ENCODE measurements at regions not wholly inside any gene's neighbourhood (a gene's known extent, or its start where the extent isn't known, plus 50 kb on each side); places are given as distances from the start of the nearest gene placed in this dataset.

- no peaks in the 10 kb centered on the region for H3K4me1 Mint-ChIP-seq
- peaks cover 13% of the 10 kb centered on the region for H3K27me3 Mint-ChIP-seq
- H3K9me3 Mint-ChIP-seq = peaks cover 4% of the 10 kb centered on the region
- no peak overlapping the region for H3K4me3 Mint-ChIP-seq
- no peaks in the 10 kb centered on the region for H3K36me3 Mint-ChIP-seq (ENCODE audit: low read depth)
- H3K27ac Mint-ChIP-seq = no peak overlapping the region
- no peak for ATAC-seq (replicated peaks)
Observed at GRCh38 chr17:65346166-65346565, 209.0 kb downstream of the RGS9 start.

DNA sequence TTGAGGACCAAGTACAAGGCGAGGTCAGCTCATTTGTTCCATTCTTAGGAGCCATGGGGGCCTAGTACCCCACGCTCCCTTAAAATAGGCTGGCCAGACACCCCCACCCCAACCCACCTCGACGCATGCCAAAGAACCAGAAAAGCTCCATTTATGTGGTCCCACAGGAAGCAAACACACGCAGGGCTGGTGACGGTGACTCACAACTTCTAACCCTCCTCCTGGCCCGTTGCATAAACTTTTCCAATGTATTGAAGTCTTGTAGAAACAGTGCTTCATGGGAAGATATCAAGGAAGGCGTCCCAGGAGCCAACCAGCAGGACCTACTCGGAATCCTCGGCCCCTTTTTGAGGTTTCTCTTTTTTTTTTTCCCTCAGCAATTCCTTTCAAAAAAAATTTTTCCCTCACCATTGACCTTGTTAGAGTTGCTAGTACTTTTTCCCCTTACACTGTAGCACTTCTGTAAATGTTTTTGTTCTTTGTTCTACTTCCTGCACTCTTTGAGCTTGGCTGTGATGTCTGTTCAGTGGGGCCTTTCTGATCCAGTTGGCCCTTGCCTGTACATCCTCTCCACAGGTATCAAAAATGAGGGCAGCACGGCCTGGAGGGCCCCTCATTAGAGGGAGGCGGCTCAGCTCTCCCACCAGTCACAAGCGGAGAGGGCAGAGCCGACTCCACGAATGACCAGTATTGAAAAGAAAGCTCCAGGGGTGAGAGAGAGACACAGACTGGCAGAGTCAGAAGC lies 208.3 kb downstream of the RGS9 start:
- Mint-ChIP-seq H3K27ac (no peak overlapping the region), H3K27me3 (peaks cover 17% of the 10 kb centered on the region), H3K9me3 (peaks cover 4% of the 10 kb centered on the region), H3K36me3 (ENCODE audit: low read depth) (no peaks in the 10 kb centered on the region), H3K4me3 (no peak overlapping the region), H3K4me1 (no peaks in the 10 kb centered on the region)
- peak; percentile 48 for ATAC-seq (replicated peaks)

GRCh38 chr17:65340401-65340800 lies 203.2 kb downstream of the RGS9 start:
- Mint-ChIP-seq H3K36me3 (ENCODE audit: low read depth) (no peaks in the 10 kb centered on the region), H3K4me1 (no peaks in the 10 kb centered on the region), H3K27me3 (peaks cover 17% of the 10 kb centered on the region), H3K9me3 (peaks cover 8% of the 10 kb centered on the region), H3K4me3 (no peak overlapping the region), H3K27ac (no peak overlapping the region)
- no peak for ATAC-seq (replicated peaks)

DNA sequence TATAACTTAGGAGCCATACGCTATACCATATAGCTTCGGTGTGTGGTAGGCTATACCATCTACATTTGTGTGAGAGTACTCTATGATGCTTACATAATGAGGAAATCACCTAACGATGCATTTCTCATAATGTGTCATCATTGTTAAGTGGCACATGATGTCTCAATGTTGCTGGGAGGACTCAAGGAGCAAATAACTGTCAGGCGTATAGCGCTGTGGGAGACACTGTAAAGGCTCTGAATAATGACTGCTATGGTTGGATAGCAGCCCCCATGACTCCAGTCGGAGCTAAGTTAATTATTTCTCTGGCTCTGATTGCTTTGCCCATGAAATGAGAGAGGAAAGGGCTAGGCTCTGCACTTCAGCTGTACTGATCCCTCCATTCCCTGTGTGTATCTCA lies 197.2 kb downstream of the RGS9 start:
- no peak overlapping the region for H3K4me3 Mint-ChIP-seq
- H3K27me3 Mint-ChIP-seq = peaks cover 18% of the 10 kb centered on the region
- no peak overlapping the region for H3K27ac Mint-ChIP-seq
- peak; percentile 48 for ATAC-seq (replicated peaks)
- H3K36me3 Mint-ChIP-seq (ENCODE audit: low read depth) = no peaks in the 10 kb centered on the region
- H3K4me1 Mint-ChIP-seq = peaks cover 4% of the 10 kb centered on the region
- peaks cover 8% of the 10 kb centered on the region for H3K9me3 Mint-ChIP-seq

DNA sequence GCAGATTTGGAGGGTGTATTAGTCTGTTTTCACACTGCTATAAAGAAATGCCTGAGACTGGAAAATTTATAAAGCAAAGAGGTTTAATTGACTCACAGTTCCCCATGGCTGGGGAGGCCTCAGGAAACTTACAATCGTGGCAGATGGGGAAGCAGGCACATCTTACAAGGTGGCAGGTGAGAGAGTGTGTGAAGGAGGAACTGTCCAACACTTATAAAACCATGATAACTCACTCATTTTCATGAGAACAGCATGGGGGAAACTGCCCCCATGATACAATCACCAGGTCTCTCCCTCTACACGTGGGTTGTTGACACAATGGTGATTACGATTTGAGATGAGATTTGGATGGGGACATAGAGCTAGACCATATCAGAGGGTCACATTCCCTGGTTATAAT lies 195.6 kb downstream of the RGS9 start:
- Mint-ChIP-seq H3K36me3 (ENCODE audit: low read depth) (no peaks in the 10 kb centered on the region), H3K4me1 (peaks cover 4% of the 10 kb centered on the region), H3K27me3 (peaks cover 18% of the 10 kb centered on the region), H3K9me3 (peaks cover 5% of the 10 kb centered on the region), H3K4me3 (no peak overlapping the region), H3K27ac (no peak overlapping the region)
- peak; percentile 16 for ATAC-seq (replicated peaks)

GRCh38 chr17:65332375-65332774 lies 195.2 kb downstream of the RGS9 start:
- H3K27me3 Mint-ChIP-seq = peaks cover 18% of the 10 kb centered on the region
- peaks cover 4% of the 10 kb centered on the region for H3K4me1 Mint-ChIP-seq
- H3K36me3 Mint-ChIP-seq (ENCODE audit: low read depth) = no peaks in the 10 kb centered on the region
- ATAC-seq (replicated peaks) = peak; percentile 64
- no peak overlapping the region for H3K4me3 Mint-ChIP-seq
- no peak overlapping the region for H3K27ac Mint-ChIP-seq
- peaks cover 1% of the 10 kb centered on the region for H3K9me3 Mint-ChIP-seq

DNA sequence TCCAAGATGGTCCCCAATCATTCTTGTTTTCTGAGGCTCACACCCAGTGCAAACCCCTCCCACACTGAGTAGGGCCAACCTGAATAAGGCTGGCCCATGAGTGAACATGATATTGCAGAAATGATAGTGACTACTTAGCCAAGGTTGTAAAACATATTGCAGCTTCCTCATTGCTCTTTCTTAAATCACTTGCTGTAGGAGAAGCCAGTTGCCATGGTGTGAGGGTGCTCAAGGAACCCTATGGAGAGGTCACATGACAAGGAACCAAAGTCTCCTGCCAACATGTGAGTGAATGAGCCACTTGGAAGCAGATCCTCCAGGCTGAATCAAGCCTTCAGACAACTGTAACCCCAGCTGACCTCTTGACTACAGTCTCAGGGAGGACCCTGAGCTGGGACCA lies 191.4 kb downstream of the RGS9 start:
- H3K36me3 Mint-ChIP-seq (ENCODE audit: low read depth) = no peaks in the 10 kb centered on the region
- ATAC-seq (replicated peaks) = no peak
- H3K4me3 Mint-ChIP-seq = no peak overlapping the region
- peaks cover 7% of the 10 kb centered on the region for H3K27me3 Mint-ChIP-seq
- peaks cover 5% of the 10 kb centered on the region for H3K9me3 Mint-ChIP-seq
- no peaks in the 10 kb centered on the region for H3K4me1 Mint-ChIP-seq
- H3K27ac Mint-ChIP-seq = no peak overlapping the region

GRCh38 chr17:65324611-65325342 lies 187.6 kb downstream of the RGS9 start:
- Mint-ChIP-seq H3K4me3 (no peak overlapping the region), H3K27ac (no peak overlapping the region), H3K9me3 (peaks cover 5% of the 10 kb centered on the region), H3K27me3 (peaks cover 3% of the 10 kb centered on the region), H3K4me1 (no peaks in the 10 kb centered on the region), H3K36me3 (ENCODE audit: low read depth) (no peaks in the 10 kb centered on the region)
- no peak for ATAC-seq (replicated peaks)

DNA sequence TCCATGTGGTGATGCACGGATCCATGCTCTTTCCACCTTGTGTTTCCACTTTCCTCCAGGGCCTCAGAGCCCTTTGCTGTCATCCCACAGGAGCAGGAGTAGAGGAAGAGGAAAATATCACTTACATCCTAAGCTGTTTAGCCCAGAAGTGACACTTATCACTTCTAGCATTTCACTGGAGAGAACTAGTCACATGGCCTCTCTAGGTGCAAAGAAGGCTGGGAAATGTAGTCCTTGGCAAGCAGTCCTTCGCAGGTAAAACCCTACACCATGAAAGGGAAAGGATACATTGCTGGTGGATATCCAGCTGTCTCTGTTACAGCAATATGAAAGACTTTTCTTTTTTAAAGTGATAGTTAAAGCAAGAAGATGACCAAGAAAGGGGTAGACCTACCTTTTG lies 185.9 kb downstream of the RGS9 start:
- Mint-ChIP-seq H3K27me3 (peaks cover 3% of the 10 kb centered on the region), H3K36me3 (ENCODE audit: low read depth) (no peaks in the 10 kb centered on the region), H3K9me3 (peaks cover 5% of the 10 kb centered on the region), H3K27ac (no peak overlapping the region), H3K4me3 (no peak overlapping the region), H3K4me1 (no peaks in the 10 kb centered on the region)
- ATAC-seq (replicated peaks) = no peak

- ATAC-seq (replicated peaks) = no peak
- Mint-ChIP-seq H3K36me3 (ENCODE audit: low read depth) (no peaks in the 10 kb centered on the region), H3K27ac (no peak overlapping the region), H3K27me3 (no peaks in the 10 kb centered on the region), H3K4me1 (no peaks in the 10 kb centered on the region), H3K9me3 (no peaks in the 10 kb centered on the region), H3K4me3 (no peak overlapping the region)
Observed at GRCh38 chr17:65320820-65321219, 183.7 kb downstream of the RGS9 start.

- peaks cover 27% of the 10 kb centered on the region for H3K27me3 Mint-ChIP-seq
- H3K36me3 Mint-ChIP-seq (ENCODE audit: low read depth) = no peaks in the 10 kb centered on the region
- ATAC-seq (replicated peaks) = peak; percentile 32
- no peaks in the 10 kb centered on the region for H3K4me1 Mint-ChIP-seq
- no peak overlapping the region for H3K4me3 Mint-ChIP-seq
- H3K27ac Mint-ChIP-seq = no peak overlapping the region
- no peaks in the 10 kb centered on the region for H3K9me3 Mint-ChIP-seq
Observed at GRCh38 chr17:65314212-65314611, 177.0 kb downstream of the RGS9 start.

DNA sequence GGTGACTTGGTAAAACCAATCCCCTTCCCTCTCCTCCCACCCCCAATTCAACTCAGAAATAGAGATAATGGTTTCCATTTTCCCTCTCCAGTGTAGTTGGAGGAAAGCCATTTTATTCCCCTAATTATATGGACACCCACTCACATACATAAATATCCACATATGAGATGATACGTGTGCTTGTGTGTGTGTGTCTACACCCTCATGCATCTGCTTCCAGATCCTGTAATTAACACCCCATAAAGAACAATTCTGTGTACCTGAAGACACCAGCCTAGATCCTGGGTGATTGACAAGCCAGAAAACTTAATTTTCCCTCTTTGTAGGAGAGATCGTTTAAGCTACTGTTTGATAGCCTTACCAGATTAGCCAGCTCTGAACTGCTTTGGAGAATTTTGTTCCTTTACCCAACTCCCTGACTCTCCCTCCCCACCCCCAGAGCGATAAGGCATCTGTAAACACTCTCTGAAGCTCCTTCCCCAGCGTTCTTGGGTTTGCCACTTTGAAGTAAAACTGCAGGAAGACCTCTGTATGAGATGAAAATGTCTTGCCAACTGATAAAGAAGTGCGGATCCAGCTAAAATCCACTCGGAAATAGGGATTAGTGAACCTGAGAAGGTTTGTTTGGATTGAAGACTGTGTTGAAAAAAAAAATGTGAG lies 175.7 kb downstream of the RGS9 start:
- Mint-ChIP-seq H3K4me3 (no peak overlapping the region), H3K4me1 (no peaks in the 10 kb centered on the region), H3K27me3 (peaks cover 30% of the 10 kb centered on the region), H3K36me3 (ENCODE audit: low read depth) (no peaks in the 10 kb centered on the region), H3K27ac (no peak overlapping the region), H3K9me3 (no peaks in the 10 kb centered on the region)
- no peak for ATAC-seq (replicated peaks)

GRCh38 chr17:65311261-65311660 lies 174.1 kb downstream of the RGS9 start:
- Mint-ChIP-seq H3K36me3 (ENCODE audit: low read depth) (no peaks in the 10 kb centered on the region), H3K27ac (no peak overlapping the region), H3K4me1 (no peaks in the 10 kb centered on the region), H3K27me3 (peaks cover 30% of the 10 kb centered on the region), H3K4me3 (no peak overlapping the region), H3K9me3 (no peaks in the 10 kb centered on the region)
- ATAC-seq (replicated peaks) = no peak

- ATAC-seq (replicated peaks) = no peak
- H3K27me3 Mint-ChIP-seq = peaks cover 22% of the 10 kb centered on the region
- no peaks in the 10 kb centered on the region for H3K36me3 Mint-ChIP-seq (ENCODE audit: low read depth)
- H3K9me3 Mint-ChIP-seq = no peaks in the 10 kb centered on the region
- H3K4me3 Mint-ChIP-seq = no peak overlapping the region
- H3K27ac Mint-ChIP-seq = no peak overlapping the region
- H3K4me1 Mint-ChIP-seq = no peaks in the 10 kb centered on the region
Observed at GRCh38 chr17:65307961-65308316, 170.8 kb downstream of the RGS9 start.
